ENCODE measurements at regions not wholly inside any gene's neighbourhood (a gene's known extent, or its start where the extent isn't known, plus 50 kb on each side); places are given as distances from the start of the nearest gene placed in this dataset.

DNA sequence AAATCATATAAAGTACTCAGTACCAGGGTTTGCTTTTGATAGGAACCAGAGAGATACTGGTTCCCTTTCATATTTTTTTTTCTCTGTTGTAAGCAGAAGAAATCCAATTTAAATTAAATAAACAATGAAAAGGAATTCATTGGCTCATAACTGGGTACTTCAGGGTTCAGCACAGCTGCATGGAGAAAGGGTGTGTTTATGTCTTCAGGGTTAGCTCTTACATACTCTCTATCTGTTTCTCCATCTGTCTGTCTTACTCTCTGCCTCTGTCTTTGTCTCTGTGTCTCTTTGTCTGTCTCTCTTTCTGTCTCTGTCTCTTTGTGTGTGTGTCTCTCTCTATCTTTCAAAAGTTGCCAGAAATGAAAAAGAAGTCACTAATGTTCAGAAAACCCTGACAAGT, 345.9 kb downstream of the MSX2 start:
- DNase-seq (ENCODE audit: low read depth) = no peak
- no peak for TF ChIP-seq CTCF (conservative IDR thresholded peaks at IDR 0.05; ENCODE audit: low read depth, low read length)
- H3K4me3 ChIP-seq (ENCODE audit: low read length) = no peak overlapping the region

DNA sequence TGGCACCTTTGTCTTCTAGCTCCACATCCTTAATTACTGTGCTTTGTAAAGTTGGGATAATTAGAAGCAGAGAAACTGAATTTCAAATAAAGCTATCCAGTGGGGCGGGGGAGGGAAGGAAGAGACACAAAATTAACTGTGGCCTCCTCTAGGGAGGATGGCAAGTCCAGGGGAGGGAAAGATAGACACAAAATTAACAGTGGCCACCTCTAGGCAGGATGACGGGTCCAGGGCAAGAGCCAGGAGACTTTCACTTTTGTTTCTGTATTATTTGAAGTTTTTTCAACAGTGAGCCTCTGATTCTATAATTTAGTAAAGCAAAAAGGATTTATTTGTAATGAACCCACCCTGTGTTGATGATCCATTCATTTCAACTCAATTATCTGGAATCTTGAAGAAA, 335.9 kb downstream of the MSX2 start:
- no peak for DNase-seq (ENCODE audit: low read depth)
- no peak for TF ChIP-seq CTCF (conservative IDR thresholded peaks at IDR 0.05; ENCODE audit: low read depth, low read length)
- H3K4me3 ChIP-seq (ENCODE audit: low read length) = no peak overlapping the region

DNA sequence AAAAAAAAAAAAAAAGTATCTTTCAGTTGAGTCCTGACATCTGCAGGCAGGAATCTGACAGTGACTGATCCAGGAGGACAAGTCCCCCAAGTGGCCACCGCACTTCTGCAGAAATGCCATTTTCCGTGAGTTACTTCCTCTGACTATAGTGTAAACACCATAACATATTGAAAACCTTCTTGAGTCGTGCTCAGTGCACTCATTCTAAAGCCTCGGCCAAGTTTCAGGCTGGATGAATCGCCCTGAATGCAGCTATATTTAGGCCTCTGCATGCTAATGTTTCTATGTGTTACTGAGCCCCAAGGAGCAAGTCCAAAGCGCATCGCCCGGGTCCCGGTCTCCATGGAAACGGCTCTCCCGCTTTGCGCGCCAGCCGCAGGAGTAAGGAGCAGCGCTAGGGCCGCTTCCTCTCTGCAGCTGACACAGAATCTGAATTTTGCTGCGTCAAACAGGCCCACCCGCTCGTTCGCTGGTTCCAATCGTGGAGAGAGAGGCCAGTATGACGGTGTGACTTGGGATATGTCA, 335.4 kb downstream of the MSX2 start:
- TF ChIP-seq CTCF (conservative IDR thresholded peaks at IDR 0.05; ENCODE audit: low read depth, low read length) = no peak
- H3K4me3 ChIP-seq (ENCODE audit: low read length) = no peak overlapping the region
- no peak for DNase-seq (ENCODE audit: low read depth)

DNA sequence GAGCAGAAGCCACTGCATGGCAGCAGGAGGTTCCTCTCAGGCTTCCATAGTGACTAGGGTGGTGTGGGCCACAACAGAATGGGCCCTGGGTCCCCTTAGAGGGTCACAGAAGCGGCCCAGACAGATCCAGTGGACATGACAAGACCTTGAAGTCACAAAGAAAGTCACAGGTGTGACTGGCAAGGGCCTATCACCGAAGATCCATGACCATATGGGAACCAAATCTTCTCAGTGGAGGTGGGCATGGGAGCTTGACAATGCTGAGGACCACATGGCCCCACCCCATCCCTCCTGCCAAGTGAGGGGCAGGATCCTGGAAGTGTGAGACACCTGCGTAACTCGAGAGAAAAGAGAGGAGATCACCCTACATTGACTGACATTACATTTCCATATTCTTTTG, 332.4 kb downstream of the MSX2 start:
- no peak overlapping the region for H3K4me3 ChIP-seq (ENCODE audit: low read length)
- no peak for TF ChIP-seq CTCF (conservative IDR thresholded peaks at IDR 0.05; ENCODE audit: low read depth, low read length)
- DNase-seq (ENCODE audit: low read depth) = no peak

DNA sequence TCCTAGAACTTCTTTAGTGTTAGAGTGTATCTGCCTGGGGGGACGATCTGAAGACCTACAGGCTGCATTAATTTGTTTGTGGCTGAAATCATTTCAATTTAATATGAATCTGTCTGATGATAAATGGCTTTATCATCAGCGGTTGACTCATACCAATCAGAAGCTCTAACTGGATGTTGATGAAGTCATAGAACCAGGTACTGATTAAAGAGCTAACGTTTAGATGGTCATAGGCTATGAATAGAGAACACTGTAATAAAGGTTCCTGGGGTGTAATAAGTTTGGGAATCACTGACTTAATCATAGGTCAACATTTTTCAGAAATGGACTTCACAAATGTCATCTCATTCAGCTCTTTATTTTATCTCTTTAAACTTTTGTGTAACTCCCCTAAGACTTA, 329.9 kb downstream of the MSX2 start:
- TF ChIP-seq CTCF (conservative IDR thresholded peaks at IDR 0.05; ENCODE audit: low read depth, low read length) = no peak
- no peak overlapping the region for H3K4me3 ChIP-seq (ENCODE audit: low read length)
- no peak for DNase-seq (ENCODE audit: low read depth)

- H3K4me3 ChIP-seq (ENCODE audit: low read length) = no peak overlapping the region
- TF ChIP-seq CTCF (conservative IDR thresholded peaks at IDR 0.05; ENCODE audit: low read depth, low read length) = no peak
- no peak for DNase-seq (ENCODE audit: low read depth)
These were observed 328.0 kb downstream of the MSX2 start for GRCh38 chr5:175052351-175052750.

GRCh38 chr5:175047048-175047447, 322.7 kb downstream of the MSX2 start:
- DNase-seq (ENCODE audit: low read depth) = no peak
- no peak overlapping the region for H3K4me3 ChIP-seq (ENCODE audit: low read length)
- TF ChIP-seq CTCF (conservative IDR thresholded peaks at IDR 0.05; ENCODE audit: low read depth, low read length) = no peak
